ENCODE measurements at regions not wholly inside any gene's neighbourhood (a gene's known extent, or its start where the extent isn't known, plus 50 kb on each side); places are given as distances from the start of the nearest gene placed in this dataset.

GRCh38 chr2:3113769-3114168 lies 263.8 kb downstream of the EIPR1 start:
- TF ChIP-seq ARNTL (CRISPR knock-in tag; IDR thresholded peaks at IDR 0.05; ENCODE audit: borderline replicate concordance, low read depth) (no peak), SNAI2 (CRISPR knock-in tag; IDR thresholded peaks at IDR 0.05) (no peak), TCF4 (CRISPR knock-in tag; IDR thresholded peaks at IDR 0.05; ENCODE audit: borderline replicate concordance) (no peak)

Data from SK-N-SH treated with all-trans-retinoic acid at 6 μM for 48 hours (cell line).